HG03039 (cell line): ENCODE measurements at regions not wholly inside any gene's neighbourhood (a gene's known extent, or its start where the extent isn't known, plus 50 kb on each side); places are given as distances from the start of the nearest gene placed in this dataset.

ENCODE experiments used
- ATAC-seq: cut with Tn5 transposase; IDR thresholded peaks from one replicate; pipeline ENCODE4 v1.9.1; 2021; ENCODE audit warnings: mild to moderate bottlenecking, moderate library complexity; ENCODE audit not compliant: unreplicated experiment

GRCh38 chr2:181146171-181146570, 165.8 kb downstream of the UBE2E3 start:
- no peak for ATAC-seq

- ATAC-seq, result no peak
These were observed 168.7 kb downstream of the UBE2E3 start for GRCh38 chr2:181149056-181149455.

- no peak for ATAC-seq
These were observed 171.8 kb downstream of the UBE2E3 start for GRCh38 chr2:181152226-181152625.

- ATAC-seq, result no peak
These were observed 172.3 kb downstream of the UBE2E3 start for GRCh38 chr2:181152701-181153100.

GRCh38 chr2:181153886-181154285, 173.5 kb downstream of the UBE2E3 start:
- ATAC-seq, result no peak

GRCh38 chr2:181157326-181157725, 176.9 kb downstream of the UBE2E3 start:
- no peak for ATAC-seq

- ATAC-seq, result no peak
These were observed 178.0 kb downstream of the UBE2E3 start for GRCh38 chr2:181158427-181158826.

GRCh38 chr2:181161615-181162014, 181.2 kb downstream of the UBE2E3 start:
- no peak for ATAC-seq

GRCh38 chr2:181163139-181163538, 182.7 kb downstream of the UBE2E3 start:
- ATAC-seq, result no peak

- ATAC-seq, result no peak
These were observed 183.3 kb downstream of the UBE2E3 start for GRCh38 chr2:181163691-181164090.

GRCh38 chr2:181164699-181165098, 184.3 kb downstream of the UBE2E3 start:
- no peak for ATAC-seq

GRCh38 chr2:181165199-181165868, 184.9 kb downstream of the UBE2E3 start:
- peak; percentile 72 for ATAC-seq

GRCh38 chr2:181169503-181169902, 189.1 kb downstream of the UBE2E3 start:
- ATAC-seq, result no peak

GRCh38 chr2:181170256-181170655, 189.9 kb downstream of the UBE2E3 start:
- no peak for ATAC-seq

- no peak for ATAC-seq
These were observed 192.3 kb downstream of the UBE2E3 start for GRCh38 chr2:181172676-181173075.

GRCh38 chr2:181174611-181175580, 194.5 kb downstream of the UBE2E3 start:
- ATAC-seq, result no peak

- no peak for ATAC-seq
These were observed 196.1 kb downstream of the UBE2E3 start for GRCh38 chr2:181176540-181176939.

- no peak for ATAC-seq
These were observed 197.0 kb downstream of the UBE2E3 start for GRCh38 chr2:181177376-181177775.

- no peak for ATAC-seq
These were observed 197.7 kb downstream of the UBE2E3 start for GRCh38 chr2:181178130-181178529.

GRCh38 chr2:181178823-181179412, 198.5 kb downstream of the UBE2E3 start:
- no peak for ATAC-seq

GRCh38 chr2:181183878-181184542, 203.6 kb downstream of the UBE2E3 start:
- ATAC-seq, result peak; percentile 85
